T follicular helper cell (primary cell): ENCODE measurements at regions not wholly inside any gene's neighbourhood (a gene's known extent, or its start where the extent isn't known, plus 50 kb on each side); places are given as distances from the start of the nearest gene placed in this dataset.

Source experiments
- DNase-seq: peaks from one replicate; pipeline ENCODE4 v3.0.0-alpha.2; 2020; ENCODE audit warnings: low read depth

- no peak for DNase-seq
Measured at GRCh38 chr13:73404581-73404980, 345.8 kb downstream of the KLF5 start.

GRCh38 chr13:73403355-73404120, 344.7 kb downstream of the KLF5 start:
- no peak for DNase-seq

- no peak for DNase-seq
Measured at GRCh38 chr13:73401769-73402168, 343.0 kb downstream of the KLF5 start.

GRCh38 chr13:73399347-73400216, 340.8 kb downstream of the KLF5 start:
- DNase-seq = no peak

GRCh38 chr13:73397496-73398305, 338.9 kb downstream of the KLF5 start:
- DNase-seq = no peak

GRCh38 chr13:73394066-73394465, 335.3 kb downstream of the KLF5 start:
- no peak for DNase-seq

- DNase-seq = no peak
Measured at GRCh38 chr13:73390100-73390499, 331.3 kb downstream of the KLF5 start.

- DNase-seq = no peak
Measured at GRCh38 chr13:73388586-73388985, 329.8 kb downstream of the KLF5 start.

- no peak for DNase-seq
Measured at GRCh38 chr13:73387318-73387717, 328.5 kb downstream of the KLF5 start.

- DNase-seq = no peak
Measured at GRCh38 chr13:73385848-73386247, 327.0 kb downstream of the KLF5 start.

GRCh38 chr13:73372666-73373627, 314.1 kb downstream of the KLF5 start:
- no peak for DNase-seq

- DNase-seq = no peak
Measured at GRCh38 chr13:73370066-73370465, 311.3 kb downstream of the KLF5 start.

GRCh38 chr13:73369095-73369494, 310.3 kb downstream of the KLF5 start:
- DNase-seq = no peak

GRCh38 chr13:73368608-73369007, 309.8 kb downstream of the KLF5 start:
- DNase-seq = no peak

- no peak for DNase-seq
Measured at GRCh38 chr13:73367886-73368285, 309.1 kb downstream of the KLF5 start.

GRCh38 chr13:73366241-73366640, 307.4 kb downstream of the KLF5 start:
- DNase-seq = no peak

- DNase-seq = no peak
Measured at GRCh38 chr13:73365681-73366080, 306.9 kb downstream of the KLF5 start.

- DNase-seq = no peak
Measured at GRCh38 chr13:73365252-73365651, 306.4 kb downstream of the KLF5 start.

- DNase-seq = no peak
Measured at GRCh38 chr13:73364736-73365135, 305.9 kb downstream of the KLF5 start.

GRCh38 chr13:73358606-73359095, 299.8 kb downstream of the KLF5 start:
- DNase-seq = no peak

- no peak for DNase-seq
Measured at GRCh38 chr13:73355134-73355533, 296.3 kb downstream of the KLF5 start.
